ENCODE measurements at regions not wholly inside any gene's neighbourhood (a gene's known extent, or its start where the extent isn't known, plus 50 kb on each side); places are given as distances from the start of the nearest gene placed in this dataset.

DNA sequence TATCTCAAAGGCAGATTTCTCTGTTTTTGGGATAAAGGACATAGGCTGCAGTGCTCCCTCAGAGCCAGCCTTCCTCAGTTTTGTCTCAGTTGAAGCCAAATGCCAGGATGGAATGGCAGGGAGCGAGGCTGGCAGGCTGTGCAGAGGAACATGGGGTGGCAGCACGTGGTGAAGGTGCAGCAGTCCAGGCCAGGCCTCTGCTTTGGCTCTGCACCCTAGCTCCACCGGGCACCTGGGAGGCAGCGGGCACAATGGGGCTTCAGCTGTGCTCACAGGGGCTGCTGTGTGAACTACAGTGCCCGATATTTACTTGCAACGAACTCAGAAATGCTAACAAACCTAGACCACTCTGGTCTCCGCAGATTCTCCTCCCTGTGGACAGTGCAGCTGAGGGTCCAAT, 319.6 kb downstream of the ZNF326 start:
- 81 to 82% methylated on average over 7 of the region's 7 CpGs for WGBS, 2 donors
- no peak overlapping the region for H3K4me3 ChIP-seq
- no peak overlapping the region for H3K27ac ChIP-seq
- no peak for ATAC-seq
- intact Hi-C loops (cut with DNase I) = no loop called here
- no peak for DNase-seq
- H3K36me3 ChIP-seq (replicated peaks in 1 of 2; ENCODE audit: insufficient read depth in 1 of 2, low read depth in 2 of 2) = no peaks in the 10 kb centered on the region
- TF ChIP-seq, protein P1, sequence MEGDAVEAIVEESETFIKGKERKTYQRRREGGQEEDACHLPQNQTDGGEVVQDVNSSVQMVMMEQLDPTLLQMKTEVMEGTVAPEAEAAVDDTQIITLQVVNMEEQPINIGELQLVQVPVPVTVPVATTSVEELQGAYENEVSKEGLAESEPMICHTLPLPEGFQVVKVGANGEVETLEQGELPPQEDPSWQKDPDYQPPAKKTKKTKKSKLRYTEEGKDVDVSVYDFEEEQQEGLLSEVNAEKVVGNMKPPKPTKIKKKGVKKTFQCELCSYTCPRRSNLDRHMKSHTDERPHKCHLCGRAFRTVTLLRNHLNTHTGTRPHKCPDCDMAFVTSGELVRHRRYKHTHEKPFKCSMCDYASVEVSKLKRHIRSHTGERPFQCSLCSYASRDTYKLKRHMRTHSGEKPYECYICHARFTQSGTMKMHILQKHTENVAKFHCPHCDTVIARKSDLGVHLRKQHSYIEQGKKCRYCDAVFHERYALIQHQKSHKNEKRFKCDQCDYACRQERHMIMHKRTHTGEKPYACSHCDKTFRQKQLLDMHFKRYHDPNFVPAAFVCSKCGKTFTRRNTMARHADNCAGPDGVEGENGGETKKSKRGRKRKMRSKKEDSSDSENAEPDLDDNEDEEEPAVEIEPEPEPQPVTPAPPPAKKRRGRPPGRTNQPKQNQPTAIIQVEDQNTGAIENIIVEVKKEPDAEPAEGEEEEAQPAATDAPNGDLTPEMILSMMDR (IDR thresholded peaks at IDR 0.05) = no peak
- TF ChIP-seq POLR2A (IDR thresholded peaks at IDR 0.05) = no peak
- H3K27me3 ChIP-seq = no peaks in the 10 kb centered on the region
- H3K9me3 ChIP-seq = no peaks in the 10 kb centered on the region
- H3K4me1 ChIP-seq = no peaks in the 10 kb centered on the region

DNA sequence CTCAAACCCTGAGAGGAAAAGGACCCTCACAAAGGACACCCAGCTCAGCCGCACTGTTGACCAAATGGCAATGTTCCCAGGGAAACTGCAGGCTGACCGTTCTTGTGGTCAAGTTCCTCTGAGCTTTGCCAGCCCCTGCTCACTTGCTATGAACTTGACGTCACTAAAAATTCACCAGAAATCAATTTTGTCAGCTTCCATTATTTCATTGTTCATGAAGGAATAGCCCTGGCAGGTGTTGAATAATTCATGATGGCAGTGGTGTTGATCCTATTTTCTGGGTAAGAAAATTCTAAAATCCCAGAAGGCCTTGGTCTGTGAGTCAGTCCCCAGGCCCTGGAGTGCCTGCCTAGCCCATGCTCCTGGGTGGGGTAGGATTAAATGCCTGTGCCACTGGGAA, 318.9 kb downstream of the ZNF326 start:
- 22 to 28% methylated on average over 3 of the region's 3 CpGs for WGBS, 2 donors
- intact Hi-C loops (cut with DNase I) = no loop called here
- DNase-seq (no peak), ATAC-seq (no peak)
- Histone ChIP-seq H3K27me3 (no peaks in the 10 kb centered on the region), H3K27ac (no peak overlapping the region), H3K4me1 (no peaks in the 10 kb centered on the region), H3K36me3 (replicated peaks in 1 of 2; ENCODE audit: insufficient read depth in 1 of 2, low read depth in 2 of 2) (no peaks in the 10 kb centered on the region), H3K9me3 (no peaks in the 10 kb centered on the region), H3K4me3 (no peak overlapping the region)
- TF ChIP-seq, protein P1 (IDR thresholded peaks at IDR 0.05) = no peak
- TF ChIP-seq POLR2A (IDR thresholded peaks at IDR 0.05) = no peak

DNA sequence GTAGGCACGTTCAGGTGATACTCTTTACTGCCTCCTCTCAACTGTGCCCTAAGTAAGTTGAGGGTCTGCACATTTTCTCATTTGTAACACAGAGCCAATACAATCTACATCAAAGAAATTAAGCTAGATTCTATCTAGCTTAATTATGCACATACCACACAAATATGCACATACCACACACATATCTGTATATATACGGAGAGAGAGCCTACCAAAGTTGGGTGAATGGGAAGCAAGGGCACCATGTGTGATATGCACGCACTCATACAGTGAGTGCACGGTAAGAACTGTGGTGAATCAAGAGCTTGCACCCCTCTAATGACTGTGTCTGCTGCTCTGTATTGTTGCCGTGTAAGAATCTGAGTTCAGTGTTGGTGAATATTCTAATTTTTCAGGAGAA, 314.9 kb downstream of the ZNF326 start:
- intact Hi-C loops (cut with DNase I) = no loop called here
- H3K9me3 ChIP-seq = no peaks in the 10 kb centered on the region
- TF ChIP-seq POLR2A (IDR thresholded peaks at IDR 0.05) = no peak
- TF ChIP-seq, protein P1 (IDR thresholded peaks at IDR 0.05) = no peak
- no peak for DNase-seq
- H3K36me3 ChIP-seq (replicated peaks in 1 of 2; ENCODE audit: insufficient read depth in 1 of 2, low read depth in 2 of 2) = no peaks in the 10 kb centered on the region
- 79 to 80% methylated on average over 5 of the region's 5 CpGs for WGBS, 2 donors
- no peak overlapping the region for H3K27ac ChIP-seq
- no peak for ATAC-seq
- H3K4me3 ChIP-seq = no peak overlapping the region
- no peaks in the 10 kb centered on the region for H3K4me1 ChIP-seq
- no peaks in the 10 kb centered on the region for H3K27me3 ChIP-seq

DNA sequence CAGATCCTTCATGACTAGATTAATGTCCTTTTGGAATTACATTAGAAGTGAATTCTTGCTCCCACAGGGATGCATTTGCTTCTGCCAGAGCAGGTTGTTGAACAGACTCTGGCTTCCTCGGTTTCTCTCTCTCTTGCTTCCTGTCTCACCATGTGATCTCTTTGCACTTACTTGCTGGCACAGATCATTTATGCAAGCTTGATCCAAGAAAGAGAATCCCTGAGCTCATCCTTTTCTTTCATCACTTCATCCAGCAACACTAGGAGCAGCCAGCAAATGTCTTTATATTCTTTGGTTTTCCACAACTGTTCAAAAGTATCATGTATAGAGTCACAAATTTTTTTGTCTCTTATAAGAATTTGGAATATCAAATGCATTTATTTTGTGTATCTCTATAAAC, 313.5 kb downstream of the ZNF326 start:
- 27 to 63% methylated on average over 1 of the region's 1 CpG for WGBS, 2 donors
- Histone ChIP-seq H3K9me3 (no peaks in the 10 kb centered on the region), H3K36me3 (replicated peaks in 1 of 2; ENCODE audit: insufficient read depth in 1 of 2, low read depth in 2 of 2) (no peaks in the 10 kb centered on the region), H3K27me3 (no peaks in the 10 kb centered on the region), H3K4me1 (no peaks in the 10 kb centered on the region), H3K27ac (no peak overlapping the region), H3K4me3 (no peak overlapping the region)
- TF ChIP-seq, protein P1 (IDR thresholded peaks at IDR 0.05) = no peak
- TF ChIP-seq POLR2A (IDR thresholded peaks at IDR 0.05) = no peak
- ATAC-seq (no peak), DNase-seq (no peak)
- intact Hi-C loops (cut with DNase I) = no loop called here

DNA sequence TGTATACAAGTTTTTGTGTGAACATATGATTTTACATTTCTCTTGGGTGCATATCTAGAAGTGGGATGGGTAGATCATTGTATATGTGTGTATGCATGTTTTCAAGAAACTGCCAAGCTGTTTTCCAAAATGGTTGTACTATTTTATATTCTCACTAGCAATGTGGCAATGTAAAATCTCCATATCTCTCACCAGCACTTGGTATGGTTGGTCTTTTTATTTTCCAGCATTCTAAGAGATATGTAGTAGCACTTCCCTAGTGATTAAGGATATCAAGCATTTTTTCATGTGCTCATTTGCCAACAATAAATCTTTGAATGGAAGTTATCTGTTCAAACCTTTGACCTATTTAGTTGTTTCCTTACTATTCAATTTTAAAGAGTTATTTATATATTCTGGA, 310.7 kb downstream of the ZNF326 start:
- no peak for ATAC-seq
- Histone ChIP-seq H3K4me3 (no peak overlapping the region), H3K36me3 (replicated peaks in 1 of 2; ENCODE audit: insufficient read depth in 1 of 2, low read depth in 2 of 2) (no peaks in the 10 kb centered on the region), H3K4me1 (no peaks in the 10 kb centered on the region), H3K27ac (no peak overlapping the region), H3K27me3 (no peaks in the 10 kb centered on the region), H3K9me3 (no peaks in the 10 kb centered on the region)
- TF ChIP-seq POLR2A (IDR thresholded peaks at IDR 0.05) = no peak
- TF ChIP-seq, protein P1 (IDR thresholded peaks at IDR 0.05) = no peak
- no peak for DNase-seq
- intact Hi-C loops (cut with DNase I) = no loop called here
